GM21619 (cell line): ENCODE measurements at regions not wholly inside any gene's neighbourhood (a gene's known extent, or its start where the extent isn't known, plus 50 kb on each side); places are given as distances from the start of the nearest gene placed in this dataset.
A peak's percentile ranks its signal among the peaks of the same experiment; 100 is the strongest.

Experiments
- ATAC-seq: cut with Tn5 transposase; IDR thresholded peaks from one replicate; pipeline ENCODE4 v1.9.1; 2021; ENCODE audit not compliant: unreplicated experiment

GRCh38 chr3:177590826-177591225, 393.5 kb upstream of the TBL1XR1 start:
- no peak for ATAC-seq

- ATAC-seq: peak; percentile 77
These were observed 394.1 kb upstream of the TBL1XR1 start for GRCh38 chr3:177591379-177591778.

- ATAC-seq: no peak
These were observed 396.8 kb upstream of the TBL1XR1 start for GRCh38 chr3:177594096-177594495.

- no peak for ATAC-seq
These were observed 398.4 kb upstream of the TBL1XR1 start for GRCh38 chr3:177595530-177596188.

- ATAC-seq: no peak
These were observed 399.1 kb upstream of the TBL1XR1 start for GRCh38 chr3:177596248-177596815.

GRCh38 chr3:177596816-177597271, 399.6 kb upstream of the TBL1XR1 start:
- no peak for ATAC-seq

GRCh38 chr3:177597311-177598096, 400.2 kb upstream of the TBL1XR1 start:
- peak; percentile 85 for ATAC-seq

- ATAC-seq: no peak
These were observed 401.0 kb upstream of the TBL1XR1 start for GRCh38 chr3:177598097-177598833.

GRCh38 chr3:177599326-177599725, 402.0 kb upstream of the TBL1XR1 start:
- ATAC-seq: no peak

- ATAC-seq: no peak
These were observed 402.6 kb upstream of the TBL1XR1 start for GRCh38 chr3:177599837-177600236.

- ATAC-seq: no peak
These were observed 403.1 kb upstream of the TBL1XR1 start for GRCh38 chr3:177600411-177600810.

- no peak for ATAC-seq
These were observed 403.9 kb upstream of the TBL1XR1 start for GRCh38 chr3:177601152-177601551.

- no peak for ATAC-seq
These were observed 405.4 kb upstream of the TBL1XR1 start for GRCh38 chr3:177602601-177603147.

- peak; percentile 57 for ATAC-seq
These were observed 405.9 kb upstream of the TBL1XR1 start for GRCh38 chr3:177603148-177603603.

GRCh38 chr3:177604181-177604580, 406.9 kb upstream of the TBL1XR1 start:
- ATAC-seq: no peak

GRCh38 chr3:177606891-177607290, 409.6 kb upstream of the TBL1XR1 start:
- ATAC-seq: no peak

GRCh38 chr3:177607589-177607988, 410.3 kb upstream of the TBL1XR1 start:
- no peak for ATAC-seq

GRCh38 chr3:177608443-177608842, 411.2 kb upstream of the TBL1XR1 start:
- ATAC-seq: no peak

GRCh38 chr3:177609613-177610012, 412.3 kb upstream of the TBL1XR1 start:
- no peak for ATAC-seq

GRCh38 chr3:177610262-177610661, 413.0 kb upstream of the TBL1XR1 start:
- no peak for ATAC-seq
